ENCODE measurements at regions not wholly inside any gene's neighbourhood (a gene's known extent, or its start where the extent isn't known, plus 50 kb on each side); places are given as distances from the start of the nearest gene placed in this dataset.

DNA sequence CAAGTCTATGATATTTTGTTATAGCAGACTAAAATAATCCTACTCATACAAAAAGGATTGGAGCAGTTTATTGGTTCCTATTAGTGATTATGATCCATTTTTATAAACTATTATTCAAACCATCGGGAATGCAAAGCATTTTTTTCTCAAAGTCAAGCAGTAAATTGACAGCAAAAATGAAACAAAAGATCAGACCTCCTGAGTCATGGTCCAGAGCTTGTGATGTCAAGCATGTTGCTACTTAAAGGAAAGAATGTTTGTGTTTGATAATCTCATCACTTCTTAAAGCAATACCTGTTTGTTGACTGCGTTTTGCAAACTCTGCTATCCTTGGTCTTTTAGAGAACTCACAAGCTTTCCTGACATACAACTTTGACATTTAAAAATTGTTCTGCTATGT lies 204.4 kb downstream of the SAMD5 start:
- no peak for DNase-seq (ENCODE audit: low spot score)

DNA sequence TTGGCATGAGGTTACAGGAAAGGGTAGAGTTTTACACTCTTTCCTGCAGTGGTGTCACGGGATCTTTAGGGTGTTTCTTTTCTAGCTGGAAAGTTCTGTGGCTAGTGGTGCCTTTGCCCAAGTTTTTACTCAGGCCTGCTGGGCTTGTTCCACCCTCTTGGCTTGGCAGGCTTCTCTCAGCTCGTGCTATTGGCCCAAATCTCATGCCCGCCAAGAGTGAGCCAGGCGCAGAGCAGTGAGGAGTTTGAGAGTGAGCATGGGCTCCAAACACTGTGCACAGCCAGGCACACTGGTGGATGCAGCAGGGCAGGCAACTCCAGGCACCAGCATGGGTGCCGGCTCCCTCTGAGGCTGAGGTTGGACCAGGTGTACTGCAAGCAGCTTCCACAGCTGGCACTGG lies 206.5 kb downstream of the SAMD5 start:
- no peak for DNase-seq (ENCODE audit: low spot score)

DNA sequence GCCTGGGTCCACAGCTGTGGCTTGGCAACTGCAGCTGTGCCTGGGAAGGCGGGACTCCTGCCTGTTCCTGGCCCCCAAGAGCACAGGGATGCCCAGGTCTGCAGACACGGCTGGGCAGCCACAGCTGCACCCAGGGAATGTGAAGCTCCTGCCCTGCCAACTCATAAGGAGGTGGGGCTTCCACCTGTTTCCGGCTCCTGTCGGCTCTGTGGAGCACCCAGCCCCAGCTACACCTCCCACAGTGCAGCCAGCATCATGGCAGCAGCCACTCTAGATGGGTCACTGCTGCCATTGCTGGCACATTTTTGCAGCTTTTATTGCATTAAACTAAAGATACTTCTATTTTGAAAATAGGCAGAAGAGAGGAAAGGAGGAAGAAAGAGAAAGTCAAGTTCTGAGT lies 207.9 kb downstream of the SAMD5 start:
- DNase-seq (ENCODE audit: low spot score), result no peak

DNA sequence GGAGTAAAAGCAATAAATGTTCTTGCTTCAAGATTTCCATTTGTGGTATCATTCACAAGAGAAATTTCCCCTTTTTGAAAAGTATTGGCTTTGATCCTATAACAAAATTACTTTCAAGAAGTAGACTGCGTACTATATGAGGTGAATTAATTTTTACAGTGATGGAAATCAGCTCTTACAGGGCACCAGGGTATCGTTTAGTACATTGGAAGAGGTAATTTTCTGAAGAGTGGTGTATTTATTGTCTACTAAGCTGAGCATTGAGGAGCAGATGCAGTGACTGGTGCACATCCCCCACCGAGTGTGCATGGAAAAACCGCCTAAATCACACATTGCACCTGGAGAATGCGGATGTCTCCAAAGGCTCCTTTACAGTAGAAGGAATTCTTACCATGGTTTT lies 209.5 kb downstream of the SAMD5 start:
- DNase-seq (ENCODE audit: low spot score), result no peak

DNA sequence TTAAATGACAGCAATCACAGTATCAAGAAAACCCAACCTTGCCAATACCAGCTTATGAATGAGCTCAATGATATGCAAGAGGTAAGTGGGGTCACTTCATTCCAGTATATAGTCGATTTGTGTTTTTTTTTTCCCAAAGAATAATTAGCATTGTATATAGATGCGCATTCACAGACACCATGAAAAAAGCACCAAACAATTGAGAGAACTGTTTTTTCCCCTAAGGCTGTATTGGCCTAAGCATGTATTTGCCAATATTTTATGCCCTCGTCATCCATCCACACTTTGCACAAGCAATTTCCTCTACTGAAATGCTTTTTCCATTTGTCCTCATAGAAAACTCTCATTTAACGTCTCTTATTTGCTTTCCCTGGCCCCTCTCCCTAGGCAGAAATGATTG lies 213.7 kb downstream of the SAMD5 start:
- DNase-seq (ENCODE audit: low spot score), result no peak

DNA sequence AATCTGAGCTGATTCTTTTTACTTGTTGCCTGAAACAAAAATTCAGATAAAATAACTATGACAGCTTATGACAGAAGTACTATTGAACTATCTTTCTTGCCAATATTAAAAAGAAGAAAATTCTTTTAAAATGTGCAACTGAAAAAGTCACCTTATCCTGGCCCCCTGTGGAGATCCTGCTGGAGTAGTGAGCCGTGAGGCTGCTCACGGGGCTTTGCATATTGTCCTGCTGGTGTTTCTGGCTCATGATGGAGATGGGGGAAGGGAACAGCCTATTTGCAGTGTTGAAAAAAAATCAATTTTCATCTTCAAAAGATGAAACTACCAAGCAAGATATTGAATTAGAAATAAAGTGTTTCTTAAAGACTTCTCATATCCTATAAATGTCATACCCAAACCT lies 216.0 kb downstream of the SAMD5 start:
- DNase-seq (ENCODE audit: low spot score), result no peak

DNA sequence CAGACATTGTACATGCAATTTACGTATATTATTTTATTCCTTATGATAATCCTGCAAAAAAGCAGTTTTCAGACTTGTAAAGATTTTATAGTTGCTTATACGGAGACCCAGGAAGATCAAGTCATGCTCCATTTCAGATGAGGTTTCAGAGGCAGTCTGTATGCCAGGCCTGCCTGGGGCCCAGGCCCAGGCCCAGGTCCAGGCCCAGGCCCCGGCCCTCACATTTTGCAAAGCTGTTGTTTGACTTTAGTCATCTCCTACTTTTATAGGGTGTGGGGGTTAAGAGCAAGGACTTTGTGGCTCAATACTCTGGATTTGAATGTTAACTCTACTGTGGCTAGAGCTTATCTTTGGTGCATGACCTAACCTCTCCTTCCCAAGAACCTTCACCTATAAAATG lies 217.9 kb downstream of the SAMD5 start:
- no peak for DNase-seq (ENCODE audit: low spot score)

DNA sequence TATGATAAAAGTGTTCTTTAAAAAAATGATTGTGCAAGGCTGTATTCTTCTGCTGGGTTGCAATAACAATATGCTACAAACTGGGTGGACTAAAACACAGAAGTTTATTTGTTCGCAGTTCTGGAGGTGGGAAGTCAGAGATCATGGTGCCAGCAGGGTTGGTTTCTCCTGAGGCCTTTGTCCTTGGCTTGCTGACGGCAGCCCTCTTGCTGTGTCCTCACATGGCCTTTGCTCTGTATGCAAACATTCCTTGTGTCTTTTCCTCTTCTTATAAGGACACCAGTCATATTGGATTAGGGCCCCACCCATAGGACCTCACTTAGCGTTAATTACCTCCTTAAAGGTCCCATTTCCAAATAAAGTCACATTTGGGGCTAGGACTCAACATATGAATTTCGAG lies 220.4 kb downstream of the SAMD5 start:
- no peak for DNase-seq (ENCODE audit: low spot score)

DNA sequence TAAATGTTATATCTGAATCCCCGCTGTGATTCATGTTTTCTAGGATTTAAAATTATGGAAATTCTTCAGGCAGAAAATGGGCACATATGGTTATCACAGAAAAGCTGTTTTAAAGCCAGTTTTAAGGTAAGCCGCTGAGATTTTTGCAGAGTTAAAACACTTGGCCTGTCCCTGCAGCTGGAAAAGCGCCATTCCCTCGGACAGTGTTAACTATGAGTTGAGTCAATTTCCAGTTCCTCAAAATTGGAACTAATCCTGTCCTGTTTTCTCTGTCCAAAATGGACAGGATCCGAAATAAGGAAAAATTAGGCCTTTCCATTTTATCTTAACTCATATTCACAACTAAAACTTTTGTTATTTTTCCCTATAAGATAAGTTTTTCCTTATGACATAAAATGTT lies 225.2 kb downstream of the SAMD5 start:
- no peak for DNase-seq (ENCODE audit: low spot score)

DNA sequence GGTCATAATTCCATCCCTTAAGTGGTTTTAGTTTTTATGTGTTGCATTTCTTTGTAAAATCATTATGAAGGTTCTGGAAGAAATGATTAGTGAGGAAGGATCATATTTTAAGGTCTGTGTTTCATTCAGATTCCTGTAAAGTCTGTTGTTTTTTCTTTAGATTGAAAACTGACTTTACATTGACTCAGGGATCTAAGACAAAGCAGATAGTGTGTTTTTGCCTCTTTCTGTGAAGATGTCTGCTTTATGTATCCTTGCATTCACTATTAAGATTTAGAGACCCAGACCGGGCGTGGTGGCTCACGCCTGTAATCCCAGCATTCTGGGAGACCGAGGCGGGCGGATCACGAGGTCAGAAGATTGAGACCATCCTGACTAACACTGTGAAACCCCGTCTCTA lies 225.7 kb downstream of the SAMD5 start:
- no peak for DNase-seq (ENCODE audit: low spot score)

DNA sequence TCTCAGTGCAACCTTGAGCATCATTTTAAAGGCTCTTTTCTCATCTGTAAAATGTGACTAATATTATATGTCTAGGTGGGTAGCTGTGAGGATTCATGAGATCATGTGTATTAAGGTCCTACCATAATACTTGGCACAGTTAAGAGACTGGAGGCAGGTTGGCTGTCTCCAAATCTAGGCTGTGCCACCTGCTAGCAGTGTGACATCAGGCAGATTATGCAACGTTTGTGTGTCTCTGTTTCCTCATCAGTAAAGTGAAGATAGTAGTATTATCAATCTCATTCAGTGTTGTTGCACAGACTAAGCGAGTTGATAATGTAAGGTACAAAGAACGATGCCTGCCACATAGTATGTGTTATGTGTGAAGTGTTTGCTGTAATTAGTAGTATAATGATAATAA lies 227.4 kb downstream of the SAMD5 start:
- no peak for DNase-seq (ENCODE audit: low spot score)

DNA sequence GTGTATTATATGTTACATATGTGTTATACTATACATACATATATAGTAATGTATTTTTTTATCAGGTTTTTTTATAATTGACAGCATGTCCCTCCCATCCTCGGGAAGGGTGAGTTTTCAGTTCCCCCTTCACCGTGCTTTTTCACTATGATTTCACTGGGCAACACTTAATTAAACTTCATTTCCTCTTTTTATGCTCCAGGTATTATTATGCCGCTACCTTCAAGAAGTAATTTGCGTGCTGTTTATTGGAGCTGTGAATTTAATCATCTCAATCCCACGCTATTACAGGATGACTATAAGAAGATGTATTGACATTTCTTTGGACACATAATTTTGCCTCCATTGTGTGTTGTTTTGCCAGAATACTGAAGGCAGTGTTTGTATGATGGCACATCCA lies 228.6 kb downstream of the SAMD5 start:
- no peak for DNase-seq (ENCODE audit: low spot score)

DNA sequence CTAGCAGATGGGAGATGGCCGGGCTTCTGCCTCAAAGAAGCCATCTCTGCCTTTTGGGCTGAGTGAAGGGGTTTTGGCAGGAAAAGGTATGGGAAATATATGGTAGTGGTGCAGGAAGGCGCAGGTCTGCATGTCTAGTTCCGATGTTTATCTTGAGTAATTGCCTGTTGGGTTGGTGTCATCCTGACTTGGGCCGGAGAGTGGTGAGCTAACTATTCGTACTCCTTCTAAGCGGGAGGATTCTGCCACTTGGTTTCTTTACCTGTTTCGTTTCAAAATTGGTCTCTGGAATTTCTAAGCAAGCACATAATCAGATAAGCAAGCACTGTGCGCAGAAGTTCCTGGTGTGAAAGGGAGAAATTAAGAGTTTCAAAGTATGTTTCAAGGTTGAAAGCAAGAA lies 229.6 kb downstream of the SAMD5 start:
- DNase-seq (ENCODE audit: low spot score), result no peak

DNA sequence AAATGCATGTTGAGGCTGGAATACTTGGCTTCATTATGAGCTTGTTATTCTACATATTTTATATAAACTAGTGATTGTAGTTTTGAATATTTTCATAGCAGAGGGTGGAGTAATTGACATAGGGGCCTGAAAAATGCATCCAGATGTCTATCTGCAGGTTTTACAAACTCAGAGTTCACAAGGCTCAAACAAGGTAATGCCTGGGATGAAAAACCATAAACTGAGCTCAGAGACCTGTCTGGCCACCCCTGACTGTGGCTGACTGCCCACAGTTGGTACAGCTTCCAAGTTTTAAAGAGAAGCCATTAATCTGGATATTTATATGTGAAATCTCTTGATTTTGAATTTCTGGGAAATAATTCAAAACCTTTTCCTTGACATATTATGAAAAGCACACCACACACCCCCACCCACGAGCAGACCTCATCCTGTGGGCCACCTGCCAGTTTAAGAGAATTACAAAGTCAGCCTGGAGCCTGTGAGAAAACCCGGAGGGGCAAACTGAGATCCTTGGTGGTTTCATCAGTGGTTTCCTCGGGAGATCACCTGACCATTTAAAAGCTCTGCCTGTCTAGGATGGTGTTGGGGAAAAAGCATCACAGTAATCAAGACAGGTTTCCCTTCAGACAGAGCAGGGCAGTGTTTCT lies 230.1 kb downstream of the SAMD5 start:
- DNase-seq (ENCODE audit: low spot score), result no peak

DNA sequence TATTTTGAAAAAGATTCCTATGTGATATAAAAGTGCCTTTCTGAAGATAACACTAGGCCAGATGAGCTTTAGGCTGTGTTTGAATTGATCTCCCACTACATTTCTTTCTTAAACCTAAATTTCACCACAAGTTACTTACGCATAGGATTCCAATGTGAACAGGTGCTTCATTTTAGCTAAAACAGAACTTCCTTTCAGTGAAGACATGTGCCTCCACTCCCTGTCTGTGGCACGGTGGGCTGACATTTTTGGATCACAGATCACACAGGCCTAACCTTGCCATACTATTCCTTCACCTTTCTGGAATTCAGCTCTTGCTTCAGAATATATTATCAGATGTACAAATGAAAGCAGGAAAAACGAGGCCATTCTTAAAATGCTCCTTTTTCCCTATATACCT lies 231.8 kb downstream of the SAMD5 start:
- no peak for DNase-seq (ENCODE audit: low spot score)

DNA sequence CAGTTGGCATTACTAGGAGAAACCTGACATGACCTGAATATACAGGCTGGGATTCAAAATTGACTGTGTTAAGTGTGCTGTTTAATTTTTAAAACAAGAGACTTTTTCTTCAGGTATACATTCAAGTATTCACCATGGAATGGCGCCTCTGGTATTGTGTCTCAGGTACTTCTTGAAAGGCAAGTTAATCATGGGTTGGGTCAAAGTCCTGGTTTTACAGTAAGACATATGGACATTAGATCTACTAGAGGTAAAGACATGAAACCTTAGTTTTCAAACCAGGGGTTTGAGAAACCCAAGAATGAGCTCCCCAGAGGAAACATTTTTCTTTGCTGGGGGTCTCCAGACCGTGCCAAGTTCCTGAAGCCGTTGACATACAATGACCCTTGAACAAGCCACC lies 232.4 kb downstream of the SAMD5 start:
- DNase-seq (ENCODE audit: low spot score), result no peak

DNA sequence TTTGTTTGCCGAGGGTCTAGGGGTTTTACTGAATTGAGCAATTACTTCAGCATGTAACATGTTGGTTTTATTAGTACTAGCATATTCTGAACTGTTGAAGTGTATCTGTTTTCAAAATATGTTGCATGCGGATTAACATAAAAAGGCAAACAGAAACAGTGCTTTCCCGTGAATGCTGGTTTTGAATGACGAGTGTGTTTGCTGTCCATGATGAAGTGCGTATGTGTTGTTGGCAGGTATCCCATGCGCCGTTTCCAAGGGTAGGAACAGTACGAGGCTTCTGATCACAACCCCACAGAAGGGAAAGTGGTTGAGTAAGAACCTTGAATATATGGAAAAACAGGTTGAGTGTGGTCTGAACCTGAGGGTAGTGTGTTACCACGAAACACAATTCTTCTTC lies 232.9 kb downstream of the SAMD5 start:
- DNase-seq (ENCODE audit: low spot score), result no peak

DNA sequence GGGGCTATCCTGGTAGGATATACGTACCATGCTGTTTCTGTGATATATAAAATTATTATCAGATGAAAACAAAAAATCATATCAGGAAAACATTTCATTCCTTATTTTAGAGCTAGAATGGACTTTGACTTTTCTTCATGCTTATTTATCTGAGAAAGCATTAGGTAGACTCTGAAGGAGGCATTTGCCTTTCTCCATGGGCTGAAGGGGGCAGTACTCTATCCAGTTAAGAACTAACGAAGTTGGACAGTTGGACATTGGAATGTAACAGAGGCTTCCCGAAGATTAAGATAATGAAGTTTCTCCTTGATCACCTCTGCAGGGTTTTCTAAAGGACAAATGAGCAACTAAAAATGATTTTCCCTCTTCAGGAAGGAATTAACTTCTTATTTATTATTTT lies 233.9 kb downstream of the SAMD5 start:
- DNase-seq (ENCODE audit: low spot score), result no peak

DNA sequence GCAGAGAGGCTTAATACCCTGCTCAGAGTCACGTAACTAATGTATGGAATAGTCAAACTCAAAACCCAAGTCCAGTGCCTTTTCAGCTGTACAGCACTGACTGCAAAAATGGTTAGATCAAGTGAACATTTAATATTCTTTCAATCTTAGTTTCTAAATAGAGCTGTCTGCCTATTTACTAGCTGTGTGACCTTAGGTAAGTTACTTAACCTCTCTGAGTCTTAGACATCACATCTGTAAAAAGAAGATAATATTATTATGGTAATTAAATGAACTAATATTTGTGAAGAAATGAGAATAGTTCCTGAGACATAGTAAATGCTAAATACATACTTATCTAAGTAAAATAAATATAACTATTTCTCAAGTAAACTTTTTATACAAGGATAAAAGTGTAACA lies 235.5 kb downstream of the SAMD5 start:
- no peak for DNase-seq (ENCODE audit: low spot score)

DNA sequence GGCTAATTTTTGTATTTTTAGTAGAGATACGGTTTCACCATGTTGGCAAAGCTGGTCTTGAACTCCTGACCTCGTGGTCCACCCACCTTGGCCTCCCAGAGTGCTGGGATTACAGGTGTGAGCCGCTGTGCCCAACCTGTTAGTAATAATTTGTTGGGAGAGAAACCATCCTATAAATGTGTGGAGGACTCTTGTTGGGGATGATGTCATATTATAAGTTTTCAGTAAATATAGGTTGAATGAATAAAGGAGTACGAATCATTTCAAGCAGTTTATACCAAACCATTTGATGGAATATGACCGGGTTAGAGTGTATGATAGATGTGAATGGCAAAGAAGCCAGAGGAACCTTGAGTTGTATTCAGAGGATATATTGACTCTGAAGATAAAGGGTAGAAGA lies 240.8 kb downstream of the SAMD5 start:
- no peak for DNase-seq (ENCODE audit: low spot score)

DNA sequence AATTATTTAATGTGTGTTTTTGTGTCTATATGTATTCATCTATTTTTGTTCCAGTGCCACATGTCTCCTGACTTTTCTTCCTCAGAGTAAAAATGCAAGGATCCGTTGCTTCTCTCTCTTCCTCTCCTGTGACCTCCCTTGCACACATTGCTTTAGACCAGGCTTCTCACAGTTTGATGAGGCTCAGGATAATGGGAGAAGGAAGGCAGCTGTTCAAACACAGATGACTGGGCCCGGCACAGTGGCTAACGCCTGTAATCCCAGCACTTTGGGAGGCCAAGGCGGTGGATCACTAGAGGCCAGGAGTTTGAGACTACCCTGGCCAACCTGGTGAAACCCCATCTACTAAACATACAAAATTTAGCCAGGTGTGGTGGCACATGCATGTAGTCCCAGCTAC lies 241.9 kb downstream of the SAMD5 start:
- no peak for DNase-seq (ENCODE audit: low spot score)

DNA sequence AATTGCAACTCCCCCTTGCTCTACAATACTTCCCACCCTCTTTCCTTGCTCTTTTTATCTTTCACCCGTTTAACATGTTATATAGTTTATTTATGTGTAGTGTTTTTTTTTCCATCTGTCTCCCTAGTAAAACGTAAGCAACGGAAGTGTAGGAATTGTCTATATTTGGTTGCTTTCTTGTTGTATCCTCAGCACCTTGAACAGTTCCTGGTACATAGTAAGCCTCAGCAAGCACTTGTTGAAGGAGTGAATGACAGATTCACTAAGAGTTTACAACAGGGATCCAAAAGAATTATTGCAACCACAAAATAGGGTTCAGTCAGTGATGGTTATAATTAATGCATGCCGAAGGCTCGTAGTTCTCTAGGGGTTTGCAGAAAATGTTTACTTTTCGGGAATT lies 242.7 kb downstream of the SAMD5 start:
- no peak for DNase-seq (ENCODE audit: low spot score)

DNA sequence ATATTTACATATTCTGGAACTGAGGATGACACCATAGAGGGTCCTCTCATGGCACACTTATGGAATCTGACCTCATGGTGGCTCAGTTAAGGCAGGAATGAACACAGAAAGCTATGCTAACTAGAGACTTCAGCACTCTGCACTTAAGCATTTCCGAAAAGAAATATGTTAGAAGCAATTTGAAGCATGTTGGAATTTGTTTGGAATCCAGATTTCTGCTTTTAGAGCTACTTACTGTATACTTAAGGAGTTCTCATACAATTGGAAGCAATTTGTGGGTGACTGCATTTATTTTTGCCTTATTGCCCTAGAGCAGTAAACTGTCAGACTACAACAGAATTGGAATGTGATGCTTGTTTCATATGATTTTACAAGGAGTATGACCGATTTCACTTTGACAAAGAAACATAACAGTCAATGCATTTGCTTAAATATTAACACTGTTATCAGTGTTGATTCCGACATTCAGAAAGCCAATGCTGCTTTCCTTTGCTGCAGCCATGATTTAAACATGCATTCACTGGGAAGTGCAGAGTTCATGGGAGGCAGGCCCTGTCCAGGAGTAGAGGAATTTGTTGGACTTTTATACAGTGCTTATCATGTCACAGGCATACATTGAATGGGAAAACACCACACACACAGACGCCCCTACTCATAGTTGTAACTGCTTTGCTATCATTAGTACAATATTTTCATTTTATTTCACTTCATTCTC lies 244.4 kb downstream of the SAMD5 start:
- no peak for DNase-seq (ENCODE audit: low spot score)

DNA sequence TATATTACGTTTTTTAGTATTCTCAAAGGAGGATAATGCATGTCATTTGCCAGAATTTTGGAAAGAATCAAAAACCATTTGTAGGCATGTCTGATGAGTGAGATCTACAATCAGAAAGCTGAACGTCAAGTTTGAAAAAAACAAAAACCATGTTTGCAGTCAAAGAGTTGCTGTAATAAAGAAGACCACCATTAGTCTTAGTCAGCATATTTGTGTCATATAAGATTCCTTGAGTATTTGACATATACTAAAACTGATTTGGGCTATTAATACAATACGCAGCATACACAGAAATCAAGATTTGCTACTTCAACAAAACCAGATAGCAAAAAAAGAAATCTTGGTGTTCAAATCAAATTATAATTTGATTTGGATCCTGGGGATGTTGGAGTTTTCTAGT lies 247.5 kb downstream of the SAMD5 start:
- DNase-seq (ENCODE audit: low spot score), result no peak
